GM23338 (cell line): ENCODE measurements at regions not wholly inside any gene's neighbourhood (a gene's known extent, or its start where the extent isn't known, plus 50 kb on each side); places are given as distances from the start of the nearest gene placed in this dataset.

Experiments used
- ATAC-seq: fragments of 200-7000 bp; cut with Tn5 transposase; 3 replicates; pipeline ENCODE4 v1.9.1; 2020
- DNase-seq: peaks from one replicate; pipeline ENCODE4 v3.0.0-alpha.2; 2015; ENCODE audit warnings: low spot score
- H2AFZ ChIP-seq: fragments of 200-600 bp; sonication (generic); 2 replicates; pipeline ENCODE4 v1.8.0; 2016; ENCODE audit warnings: antibody characterized with exemption, mild to moderate bottlenecking, moderate library complexity
- H3F3A ChIP-seq: fragments of 200-600 bp; sonication (generic); replicated peaks from 2 replicates; pipeline ENCODE4 v1.8.0; 2017; ENCODE audit warnings: antibody characterized with exemption, mixed run types, low read depth
- H3K27ac ChIP-seq: fragments of 200-600 bp; sonication (generic); 2 replicates; pipeline ENCODE4 v1.6.1; 2016; ENCODE audit warnings: low read depth
- H3K27me3 ChIP-seq: fragments of 200-600 bp; sonication (generic); 2 replicates; pipeline ENCODE4 v1.8.0; 2016; ENCODE audit warnings: mild to moderate bottlenecking, mixed run types, moderate library complexity; ENCODE audit not compliant: insufficient read depth
- H3K36me3 ChIP-seq: fragments of 200-600 bp; sonication (generic); 2 replicates; pipeline ENCODE4 v1.8.0; 2016; ENCODE audit warnings: mild to moderate bottlenecking; ENCODE audit not compliant: insufficient read depth
- H3K4me1 ChIP-seq: fragments of 200-600 bp; sonication (generic); 2 replicates; pipeline ENCODE4 v1.8.0; 2016; ENCODE audit warnings: mild to moderate bottlenecking, moderate library complexity; ENCODE audit not compliant: insufficient read depth
- H3K4me2 ChIP-seq: fragments of 200-600 bp; sonication (generic); 2 replicates; pipeline ENCODE4 v1.7.1; 2017; ENCODE audit warnings: mixed run types
- H3K4me3 ChIP-seq: fragments of 200-600 bp; sonication (generic); 2 replicates; pipeline ENCODE4 v1.6.1; 2016; ENCODE audit warnings: mixed run types
- H3K79me2 ChIP-seq: fragments of 200-600 bp; sonication (generic); replicated peaks from 2 replicates; pipeline ENCODE4 v1.8.0; 2017; ENCODE audit warnings: mild to moderate bottlenecking; ENCODE audit not compliant: insufficient read depth
- H3K9me2 ChIP-seq: fragments of 200-600 bp; sonication (generic); 2 replicates; pipeline ENCODE4 v1.8.0; 2017; ENCODE audit not compliant: insufficient read depth
- H4K20me1 ChIP-seq: fragments of 200-600 bp; sonication (generic); replicated peaks from 2 replicates; pipeline ENCODE4 v1.8.0; 2017; ENCODE audit warnings: mild to moderate bottlenecking; ENCODE audit not compliant: insufficient read depth
- H3K27ac Mint-ChIP-seq: 2 replicates; pipeline ENCODE4 v1.8.0; 2020; ENCODE audit warnings: inconsistent platforms, mild to moderate bottlenecking, moderate library complexity, mixed read lengths
- H3K27me3 Mint-ChIP-seq: 3 replicates; pipeline ENCODE4 v1.8.0; 2022; ENCODE audit warnings: low read depth, mild to moderate bottlenecking, moderate library complexity, mixed read lengths, inconsistent platforms; ENCODE audit not compliant: insufficient read depth, poor library complexity
- H3K36me3 Mint-ChIP-seq: 3 replicates; pipeline ENCODE4 v1.8.0; 2021; ENCODE audit warnings: low read depth, mild to moderate bottlenecking, inconsistent platforms, moderate library complexity, mixed read lengths
- H3K4me1 Mint-ChIP-seq: 3 replicates; pipeline ENCODE4 v1.8.0; 2020; ENCODE audit warnings: mild to moderate bottlenecking, inconsistent platforms, mixed read lengths
- H3K4me3 Mint-ChIP-seq: 3 replicates; pipeline ENCODE4 v1.8.0; 2021; ENCODE audit warnings: moderate library complexity, mild to moderate bottlenecking, inconsistent platforms, mixed read lengths
- H3K9me3 Mint-ChIP-seq: 3 replicates; pipeline ENCODE4 v1.8.0; 2020; ENCODE audit warnings: moderate library complexity, mild to moderate bottlenecking, inconsistent platforms, mixed read lengths
- CREB1 ChIP-seq: fragments of 250-450 bp; sonication (Bioruptor Pico); IDR thresholded peaks from 2 replicates; pipeline ENCODE4 v1.5.0; 2020; ENCODE audit warnings: low read depth, mild to moderate bottlenecking, moderate library complexity
- CTCF ChIP-seq, 2 experiments: fragments of 200-600 bp in 1 of 2; sonication (generic) in 1 of 2; conservative IDR thresholded peaks; 2 replicates each; pipeline versions ENCODE4 v1.5.1 to v1.6.1; 2016 to 2017; ENCODE audit warnings: antibody characterized with exemption in 2 of 2, low read depth in 2 of 2, mild to moderate bottlenecking in 2 of 2, moderate library complexity in 1 of 2
- ETS1 ChIP-seq: IDR thresholded peaks from 2 replicates; pipeline ENCODE4 v1.6.1; 2016; ENCODE audit warnings: antibody characterized with exemption
- EZH2 ChIP-seq: fragments of 200-600 bp; sonication (generic); IDR thresholded peaks from one replicate; pipeline ENCODE4 v1.8.0; 2017; ENCODE audit warnings: antibody characterized with exemption, mild to moderate bottlenecking, low read depth; ENCODE audit not compliant: unreplicated experiment
- EZH2phosphoT487 ChIP-seq: fragments of 200-600 bp; sonication (generic); IDR thresholded peaks from one replicate; pipeline ENCODE4 v1.8.1; 2018; ENCODE audit warnings: antibody characterized with exemption; ENCODE audit not compliant: unreplicated experiment
- JUNB ChIP-seq: IDR thresholded peaks from one replicate; pipeline ENCODE4 v1.6.1; 2016; ENCODE audit warnings: antibody characterized with exemption; ENCODE audit not compliant: unreplicated experiment
- NANOG ChIP-seq: IDR thresholded peaks from 2 replicates; pipeline ENCODE4 v1.6.1; 2016; ENCODE audit warnings: antibody characterized with exemption, borderline replicate concordance
- POLR2AphosphoS5 ChIP-seq: IDR thresholded peaks from 2 replicates; pipeline ENCODE4 v1.6.1; 2016; ENCODE audit warnings: antibody characterized with exemption, low read depth
- STAT1 ChIP-seq: IDR thresholded peaks from one replicate; pipeline ENCODE4 v1.6.1; 2016; ENCODE audit warnings: antibody characterized with exemption; ENCODE audit not compliant: unreplicated experiment
- ZNF114 ChIP-seq: fragments of 250-450 bp; sonication (Bioruptor Pico); IDR thresholded peaks from 2 replicates; pipeline ENCODE4 v1.5.0; 2020; ENCODE audit warnings: mild to moderate bottlenecking, moderate library complexity
- ZNF331 ChIP-seq: fragments of 250-450 bp; sonication (Bioruptor Pico); IDR thresholded peaks from 2 replicates; pipeline ENCODE4 v1.5.0; 2020; ENCODE audit warnings: low read depth, mild to moderate bottlenecking, moderate library complexity
- TF ChIP-seq, protein P1 (sequence below): fragments of 250-450 bp; sonication (Bioruptor Pico); IDR thresholded peaks from 2 replicates; pipeline ENCODE4 v1.5.0; 2020; ENCODE audit warnings: mild to moderate bottlenecking, moderate library complexity
- TF ChIP-seq, protein P2 (sequence below): IDR thresholded peaks from one replicate; pipeline ENCODE4 v1.6.1; 2018; ENCODE audit warnings: antibody characterized with exemption; ENCODE audit not compliant: unreplicated experiment

DNA sequence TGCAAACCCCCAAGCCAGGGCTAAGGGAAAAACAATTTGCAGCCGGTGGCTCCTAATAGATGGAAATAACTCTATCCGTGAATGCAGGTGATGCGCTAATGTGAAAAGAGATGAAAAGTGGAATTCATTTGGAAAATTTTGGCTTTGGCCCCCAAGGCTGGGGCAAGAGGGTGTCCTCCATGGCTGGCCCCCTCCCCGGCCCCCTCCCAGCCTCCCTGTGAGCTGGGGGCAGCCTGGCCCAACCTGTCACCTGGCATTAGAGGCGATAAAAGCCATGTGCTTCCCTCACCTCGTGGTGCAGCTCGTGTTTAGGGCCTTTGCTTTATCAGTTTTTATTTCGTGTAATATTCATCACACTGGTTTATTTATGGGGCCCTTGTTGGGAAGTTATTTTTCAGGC lies 267.2 kb downstream of the ENGASE start (continued):
- TF ChIP-seq STAT1: no peak
- no peak for TF ChIP-seq ZNF331 (CRISPR knock-in tag)

DNA sequence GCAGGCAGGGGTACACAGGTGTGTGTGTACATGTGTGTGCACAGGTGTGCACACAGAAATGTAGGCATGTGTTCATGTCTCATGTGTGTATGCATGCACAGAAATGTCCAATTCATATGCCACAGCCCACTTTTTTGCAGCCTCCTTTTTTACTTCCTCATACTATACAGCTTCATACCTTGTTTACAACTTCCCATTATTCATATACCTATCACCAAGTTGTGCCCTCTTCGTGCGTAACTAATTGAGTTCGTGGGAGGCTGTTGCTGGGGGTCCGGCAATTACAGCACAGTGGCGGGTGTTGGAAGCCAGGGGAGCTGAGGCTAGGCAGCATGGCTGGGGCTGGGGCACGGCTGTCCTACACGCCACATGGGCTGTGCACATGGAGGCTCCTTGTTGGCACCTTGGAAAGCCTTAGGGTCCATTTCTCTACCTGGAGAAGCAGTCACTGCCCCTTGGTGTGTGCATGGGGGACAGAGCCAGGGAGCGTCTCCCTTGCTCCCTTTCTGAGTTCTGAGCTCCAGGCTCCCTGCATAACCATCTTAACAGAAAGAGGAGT lies 266.7 kb downstream of the ENGASE start:
- Histone ChIP-seq H3K4me2 (no peak overlapping the region), H3K27me3 (no peaks in the 10 kb centered on the region), H3F3A (no peaks in the 10 kb centered on the region), H3K9me2 (peaks cover 3% of the 10 kb centered on the region; the same call in 1 of the 2 replicates), H3K4me1 (no peaks in the 10 kb centered on the region), H3K27ac (no peak overlapping the region), H3K79me2 (no peaks in the 10 kb centered on the region), H2AFZ (no peak overlapping the region), H3K36me3 (no peaks in the 10 kb centered on the region), H4K20me1 (no peaks in the 10 kb centered on the region), H3K4me3 (no peak overlapping the region)
- TF ChIP-seq CREB1 (CRISPR knock-in tag) (no peak), POLR2AphosphoS5 (no peak), ETS1 (no peak), CTCF (conservative IDR thresholded peaks at IDR 0.05; ENCODE audit: low read depth in 2 of 2) (no peak), ZNF114 (CRISPR knock-in tag) (no peak), STAT1 (no peak), EZH2phosphoT487 (no peak), ZNF331 (CRISPR knock-in tag) (no peak), JUNB (no peak), NANOG (no peak), EZH2 (no peak)
- TF ChIP-seq, protein P1, sequence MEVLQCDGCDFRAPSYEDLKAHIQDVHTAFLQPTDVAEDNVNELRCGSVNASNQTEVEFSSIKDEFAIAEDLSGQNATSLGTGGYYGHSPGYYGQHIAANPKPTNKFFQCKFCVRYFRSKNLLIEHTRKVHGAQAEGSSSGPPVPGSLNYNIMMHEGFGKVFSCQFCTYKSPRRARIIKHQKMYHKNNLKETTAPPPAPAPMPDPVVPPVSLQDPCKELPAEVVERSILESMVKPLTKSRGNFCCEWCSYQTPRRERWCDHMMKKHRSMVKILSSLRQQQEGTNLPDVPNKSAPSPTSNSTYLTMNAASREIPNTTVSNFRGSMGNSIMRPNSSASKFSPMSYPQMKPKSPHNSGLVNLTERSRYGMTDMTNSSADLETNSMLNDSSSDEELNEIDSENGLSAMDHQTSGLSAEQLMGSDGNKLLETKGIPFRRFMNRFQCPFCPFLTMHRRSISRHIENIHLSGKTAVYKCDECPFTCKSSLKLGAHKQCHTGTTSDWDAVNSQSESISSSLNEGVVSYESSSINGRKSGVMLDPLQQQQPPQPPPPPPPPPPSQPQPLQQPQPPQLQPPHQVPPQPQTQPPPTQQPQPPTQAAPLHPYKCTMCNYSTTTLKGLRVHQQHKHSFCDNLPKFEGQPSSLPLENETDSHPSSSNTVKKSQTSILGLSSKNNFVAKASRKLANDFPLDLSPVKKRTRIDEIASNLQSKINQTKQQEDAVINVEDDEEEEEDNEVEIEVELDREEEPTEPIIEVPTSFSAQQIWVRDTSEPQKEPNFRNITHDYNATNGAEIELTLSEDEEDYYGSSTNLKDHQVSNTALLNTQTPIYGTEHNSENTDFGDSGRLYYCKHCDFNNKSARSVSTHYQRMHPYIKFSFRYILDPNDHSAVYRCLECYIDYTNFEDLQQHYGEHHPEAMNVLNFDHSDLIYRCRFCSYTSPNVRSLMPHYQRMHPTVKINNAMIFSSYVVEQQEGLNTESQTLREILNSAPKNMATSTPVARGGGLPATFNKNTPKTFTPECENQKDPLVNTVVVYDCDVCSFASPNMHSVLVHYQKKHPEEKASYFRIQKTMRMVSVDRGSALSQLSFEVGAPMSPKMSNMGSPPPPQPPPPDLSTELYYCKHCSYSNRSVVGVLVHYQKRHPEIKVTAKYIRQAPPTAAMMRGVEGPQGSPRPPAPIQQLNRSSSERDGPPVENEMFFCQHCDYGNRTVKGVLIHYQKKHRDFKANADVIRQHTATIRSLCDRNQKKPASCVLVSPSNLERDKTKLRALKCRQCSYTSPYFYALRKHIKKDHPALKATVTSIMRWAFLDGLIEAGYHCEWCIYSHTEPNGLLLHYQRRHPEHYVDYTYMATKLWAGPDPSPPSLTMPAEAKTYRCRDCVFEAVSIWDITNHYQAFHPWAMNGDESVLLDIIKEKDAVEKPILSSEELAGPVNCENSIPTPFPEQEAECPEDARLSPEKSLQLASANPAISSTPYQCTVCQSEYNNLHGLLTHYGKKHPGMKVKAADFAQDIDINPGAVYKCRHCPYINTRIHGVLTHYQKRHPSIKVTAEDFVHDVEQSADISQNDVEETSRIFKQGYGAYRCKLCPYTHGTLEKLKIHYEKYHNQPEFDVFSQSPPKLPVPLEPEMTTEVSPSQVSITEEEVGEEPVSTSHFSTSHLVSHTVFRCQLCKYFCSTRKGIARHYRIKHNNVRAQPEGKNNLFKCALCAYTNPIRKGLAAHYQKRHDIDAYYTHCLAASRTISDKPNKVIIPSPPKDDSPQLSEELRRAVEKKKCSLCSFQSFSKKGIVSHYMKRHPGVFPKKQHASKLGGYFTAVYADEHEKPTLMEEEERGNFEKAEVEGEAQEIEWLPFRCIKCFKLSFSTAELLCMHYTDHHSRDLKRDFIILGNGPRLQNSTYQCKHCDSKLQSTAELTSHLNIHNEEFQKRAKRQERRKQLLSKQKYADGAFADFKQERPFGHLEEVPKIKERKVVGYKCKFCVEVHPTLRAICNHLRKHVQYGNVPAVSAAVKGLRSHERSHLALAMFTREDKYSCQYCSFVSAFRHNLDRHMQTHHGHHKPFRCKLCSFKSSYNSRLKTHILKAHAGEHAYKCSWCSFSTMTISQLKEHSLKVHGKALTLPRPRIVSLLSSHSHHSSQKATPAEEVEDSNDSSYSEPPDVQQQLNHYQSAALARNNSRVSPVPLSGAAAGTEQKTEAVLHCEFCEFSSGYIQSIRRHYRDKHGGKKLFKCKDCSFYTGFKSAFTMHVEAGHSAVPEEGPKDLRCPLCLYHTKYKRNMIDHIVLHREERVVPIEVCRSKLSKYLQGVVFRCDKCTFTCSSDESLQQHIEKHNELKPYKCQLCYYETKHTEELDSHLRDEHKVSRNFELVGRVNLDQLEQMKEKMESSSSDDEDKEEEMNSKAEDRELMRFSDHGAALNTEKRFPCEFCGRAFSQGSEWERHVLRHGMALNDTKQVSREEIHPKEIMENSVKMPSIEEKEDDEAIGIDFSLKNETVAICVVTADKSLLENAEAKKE (CRISPR knock-in tag): no peak
- TF ChIP-seq, protein P2, sequence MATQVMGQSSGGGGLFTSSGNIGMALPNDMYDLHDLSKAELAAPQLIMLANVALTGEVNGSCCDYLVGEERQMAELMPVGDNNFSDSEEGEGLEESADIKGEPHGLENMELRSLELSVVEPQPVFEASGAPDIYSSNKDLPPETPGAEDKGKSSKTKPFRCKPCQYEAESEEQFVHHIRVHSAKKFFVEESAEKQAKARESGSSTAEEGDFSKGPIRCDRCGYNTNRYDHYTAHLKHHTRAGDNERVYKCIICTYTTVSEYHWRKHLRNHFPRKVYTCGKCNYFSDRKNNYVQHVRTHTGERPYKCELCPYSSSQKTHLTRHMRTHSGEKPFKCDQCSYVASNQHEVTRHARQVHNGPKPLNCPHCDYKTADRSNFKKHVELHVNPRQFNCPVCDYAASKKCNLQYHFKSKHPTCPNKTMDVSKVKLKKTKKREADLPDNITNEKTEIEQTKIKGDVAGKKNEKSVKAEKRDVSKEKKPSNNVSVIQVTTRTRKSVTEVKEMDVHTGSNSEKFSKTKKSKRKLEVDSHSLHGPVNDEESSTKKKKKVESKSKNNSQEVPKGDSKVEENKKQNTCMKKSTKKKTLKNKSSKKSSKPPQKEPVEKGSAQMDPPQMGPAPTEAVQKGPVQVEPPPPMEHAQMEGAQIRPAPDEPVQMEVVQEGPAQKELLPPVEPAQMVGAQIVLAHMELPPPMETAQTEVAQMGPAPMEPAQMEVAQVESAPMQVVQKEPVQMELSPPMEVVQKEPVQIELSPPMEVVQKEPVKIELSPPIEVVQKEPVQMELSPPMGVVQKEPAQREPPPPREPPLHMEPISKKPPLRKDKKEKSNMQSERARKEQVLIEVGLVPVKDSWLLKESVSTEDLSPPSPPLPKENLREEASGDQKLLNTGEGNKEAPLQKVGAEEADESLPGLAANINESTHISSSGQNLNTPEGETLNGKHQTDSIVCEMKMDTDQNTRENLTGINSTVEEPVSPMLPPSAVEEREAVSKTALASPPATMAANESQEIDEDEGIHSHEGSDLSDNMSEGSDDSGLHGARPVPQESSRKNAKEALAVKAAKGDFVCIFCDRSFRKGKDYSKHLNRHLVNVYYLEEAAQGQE: no peak
- DNase-seq (no peak), ATAC-seq (no peak)
- Mint-ChIP-seq H3K27ac (no peak overlapping the region), H3K36me3 (no peaks in the 10 kb centered on the region; the same call in 1 of the 3 replicates), H3K9me3 (peaks cover 8% of the 10 kb centered on the region), H3K4me1 (peaks cover 12% of the 10 kb centered on the region; the same call in 2 of the 3 replicates), H3K4me3 (no peak overlapping the region), H3K27me3 (peaks cover 5% of the 10 kb centered on the region)
